ENCODE measurements at regions not wholly inside any gene's neighbourhood (a gene's known extent, or its start where the extent isn't known, plus 50 kb on each side); places are given as distances from the start of the nearest gene placed in this dataset.

DNA sequence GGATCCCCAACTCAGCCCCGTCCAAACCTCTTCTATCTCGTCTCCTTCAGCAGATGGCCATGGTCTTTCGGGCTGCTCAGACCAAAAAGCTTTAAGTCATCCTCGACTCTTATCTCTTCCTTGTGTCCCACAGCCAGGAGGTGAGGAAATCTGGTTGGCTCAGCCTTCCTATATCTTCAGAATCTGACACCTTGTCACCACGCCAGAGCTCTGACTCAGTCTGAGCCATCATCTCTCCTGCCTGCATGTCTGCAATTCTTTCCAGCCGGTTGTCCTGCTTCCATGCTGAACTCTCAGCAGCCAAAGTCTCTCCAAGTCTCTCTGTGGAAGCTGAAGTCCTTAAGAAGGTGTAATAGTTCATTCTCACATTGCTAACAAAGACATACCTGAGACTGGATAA, 419.3 kb upstream of the ADAMTS16 start:
- TF ChIP-seq, protein P1, sequence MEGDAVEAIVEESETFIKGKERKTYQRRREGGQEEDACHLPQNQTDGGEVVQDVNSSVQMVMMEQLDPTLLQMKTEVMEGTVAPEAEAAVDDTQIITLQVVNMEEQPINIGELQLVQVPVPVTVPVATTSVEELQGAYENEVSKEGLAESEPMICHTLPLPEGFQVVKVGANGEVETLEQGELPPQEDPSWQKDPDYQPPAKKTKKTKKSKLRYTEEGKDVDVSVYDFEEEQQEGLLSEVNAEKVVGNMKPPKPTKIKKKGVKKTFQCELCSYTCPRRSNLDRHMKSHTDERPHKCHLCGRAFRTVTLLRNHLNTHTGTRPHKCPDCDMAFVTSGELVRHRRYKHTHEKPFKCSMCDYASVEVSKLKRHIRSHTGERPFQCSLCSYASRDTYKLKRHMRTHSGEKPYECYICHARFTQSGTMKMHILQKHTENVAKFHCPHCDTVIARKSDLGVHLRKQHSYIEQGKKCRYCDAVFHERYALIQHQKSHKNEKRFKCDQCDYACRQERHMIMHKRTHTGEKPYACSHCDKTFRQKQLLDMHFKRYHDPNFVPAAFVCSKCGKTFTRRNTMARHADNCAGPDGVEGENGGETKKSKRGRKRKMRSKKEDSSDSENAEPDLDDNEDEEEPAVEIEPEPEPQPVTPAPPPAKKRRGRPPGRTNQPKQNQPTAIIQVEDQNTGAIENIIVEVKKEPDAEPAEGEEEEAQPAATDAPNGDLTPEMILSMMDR (IDR thresholded peaks at IDR 0.05) = no peak
- no peak for TF ChIP-seq ZFX (IDR thresholded peaks at IDR 0.05; ENCODE audit: borderline replicate concordance)

Measured in 22Rv1 (cell line).